A673 (cell line): ENCODE measurements at regions not wholly inside any gene's neighbourhood (a gene's known extent, or its start where the extent isn't known, plus 50 kb on each side); places are given as distances from the start of the nearest gene placed in this dataset.

Experiments
- BruUV-seq: library from RNA; stranded (reverse); fragments of 400-500 nt; replicated peaks from 2 replicates; lab custom pipeline; 2021; lab: Mats Ljungman, UMichigan
- CTCF ChIA-PET: fragments of 300-600 bp; sonication (Branson Sonifier 250); formaldehyde crosslinking; loops from one replicate; lab custom pipeline; 2022; ENCODE audit warnings: antibody characterized with exemption; lab: Charles Lee
- POLR2A ChIA-PET: fragments of 300-600 bp; sonication (Branson Sonifier 250); formaldehyde crosslinking; loops from one replicate; lab custom pipeline; 2022; ENCODE audit warnings: antibody characterized with exemption; ENCODE audit not compliant: low non-redundant PET; lab: Charles Lee
- DNase-seq: peaks from one replicate; pipeline ENCODE4 v3.0.0-alpha.2; 2015; ENCODE audit warnings: low spot score
- H3K27ac ChIP-seq: fragments of 200-600 bp; sonication (generic); 2 replicates; pipeline ENCODE4 v1.5.1; 2016; ENCODE audit warnings: mixed run types, low read depth, mild to moderate bottlenecking, mixed read lengths, antibody characterized with exemption, low read length; ENCODE audit not compliant: poor library complexity, severe bottlenecking
- H3K27me3 ChIP-seq: fragments of 200-600 bp; sonication (generic); replicated peaks from 2 replicates; pipeline ENCODE4 v1.6.1; 2017; ENCODE audit warnings: mixed run types, low read depth, mild to moderate bottlenecking, mixed read lengths, antibody characterized with exemption, low read length; ENCODE audit not compliant: insufficient read depth, poor library complexity
- H3K36me3 ChIP-seq: fragments of 200-600 bp; sonication (generic); 2 replicates; pipeline ENCODE4 v1.6.1; 2016; ENCODE audit warnings: mixed run types, mild to moderate bottlenecking, mixed read lengths, antibody characterized with exemption, low read length; ENCODE audit not compliant: insufficient read depth, poor library complexity, severe bottlenecking
- H3K4me1 ChIP-seq: fragments of 200-600 bp; sonication (generic); 2 replicates; pipeline ENCODE4 v1.6.1; 2017; ENCODE audit warnings: mixed run types, mild to moderate bottlenecking, mixed read lengths, antibody characterized with exemption, low read length; ENCODE audit not compliant: insufficient read depth, poor library complexity, severe bottlenecking
- H3K4me3 ChIP-seq: fragments of 200-600 bp; sonication (generic); 2 replicates; pipeline ENCODE4 v1.5.1; 2016; ENCODE audit warnings: low read depth, mixed run types, mild to moderate bottlenecking, mixed read lengths, low read length; ENCODE audit not compliant: poor library complexity, severe bottlenecking
- H3K9me3 ChIP-seq: fragments of 200-600 bp; sonication (generic); 2 replicates; pipeline ENCODE4 v1.6.1; 2016; ENCODE audit warnings: mixed run types, low read depth, mild to moderate bottlenecking, mixed read lengths, antibody characterized with exemption, low read length; ENCODE audit not compliant: poor library complexity, severe bottlenecking
- CTCF ChIP-seq: fragments of 300-800, 200-600 bp; sonication (generic); conservative IDR thresholded peaks from 2 replicates; pipeline ENCODE4 v1.5.1; 2017; ENCODE audit warnings: low read depth, mild to moderate bottlenecking, antibody characterized with exemption, low read length, moderate library complexity, mixed read lengths
- EZH2 ChIP-seq: fragments of 200-600 bp; sonication (generic); IDR thresholded peaks from 2 replicates; pipeline ENCODE4 v1.6.1; 2017; ENCODE audit warnings: borderline replicate concordance, low read depth, mild to moderate bottlenecking, mixed read lengths, antibody characterized with exemption, low read length; ENCODE audit not compliant: poor library complexity, severe bottlenecking
- intact Hi-C: fragments of 100-400 bp; cut with micrococcal nuclease; formaldehyde crosslinking; loops from one replicate; pipeline ENCODE4 v1.10.0; 2022; ENCODE audit not compliant: unreplicated experiment

- H3K27me3 ChIP-seq: no peaks in the 10 kb centered on the region
- POLR2A ChIA-PET: no interaction called here
- H3K4me3 ChIP-seq: no peak overlapping the region
- no peaks in the 10 kb centered on the region for H3K36me3 ChIP-seq
- TF ChIP-seq CTCF: no peak
- no peak for TF ChIP-seq EZH2
- CTCF ChIA-PET: no interaction called here
- intact Hi-C loops: loop anchor here (5.0 kb wide), 1 partner anchor 472 kb away; no protein-coding TSS in a partner anchor
- H3K9me3 ChIP-seq: no peaks in the 10 kb centered on the region
- no peak overlapping the region for H3K27ac ChIP-seq
- BruUV-seq: no TSS peak
- DNase-seq: no peak
- no peaks in the 10 kb centered on the region for H3K4me1 ChIP-seq
Measured at GRCh38 chr2:123644053-123644452, 381.0 kb upstream of the CNTNAP5 start.

GRCh38 chr2:123648016-123648415, 377.1 kb upstream of the CNTNAP5 start:
- H3K9me3 ChIP-seq: no peaks in the 10 kb centered on the region
- H3K27me3 ChIP-seq: no peaks in the 10 kb centered on the region
- ChIA-PET CTCF (no interaction called here), POLR2A (interaction anchor here (0.7 kb wide), 1 partner anchor 14 kb away, joined by 3 read pairs; no protein-coding TSS in a partner anchor)
- H3K4me1 ChIP-seq: no peaks in the 10 kb centered on the region
- TF ChIP-seq CTCF: no peak
- TF ChIP-seq EZH2: no peak
- no TSS peak for BruUV-seq
- intact Hi-C loops: no loop called here
- no peak for DNase-seq
- H3K4me3 ChIP-seq: no peak overlapping the region
- H3K36me3 ChIP-seq: no peaks in the 10 kb centered on the region
- no peak overlapping the region for H3K27ac ChIP-seq

GRCh38 chr2:123648956-123649355, 376.1 kb upstream of the CNTNAP5 start:
- Histone ChIP-seq H3K36me3 (no peaks in the 10 kb centered on the region), H3K4me1 (no peaks in the 10 kb centered on the region), H3K27me3 (no peaks in the 10 kb centered on the region), H3K4me3 (no peak overlapping the region), H3K27ac (no peak overlapping the region), H3K9me3 (no peaks in the 10 kb centered on the region)
- intact Hi-C loops: no loop called here
- ChIA-PET POLR2A (interaction anchor here (0.7 kb wide), 1 partner anchor 13 kb away, joined by 3 read pairs; no protein-coding TSS in a partner anchor), CTCF (no interaction called here)
- no peak for DNase-seq
- BruUV-seq: no TSS peak
- no peak for TF ChIP-seq CTCF
- TF ChIP-seq EZH2: no peak
